ENCODE measurements at regions not wholly inside any gene's neighbourhood (a gene's known extent, or its start where the extent isn't known, plus 50 kb on each side); places are given as distances from the start of the nearest gene placed in this dataset.

DNA sequence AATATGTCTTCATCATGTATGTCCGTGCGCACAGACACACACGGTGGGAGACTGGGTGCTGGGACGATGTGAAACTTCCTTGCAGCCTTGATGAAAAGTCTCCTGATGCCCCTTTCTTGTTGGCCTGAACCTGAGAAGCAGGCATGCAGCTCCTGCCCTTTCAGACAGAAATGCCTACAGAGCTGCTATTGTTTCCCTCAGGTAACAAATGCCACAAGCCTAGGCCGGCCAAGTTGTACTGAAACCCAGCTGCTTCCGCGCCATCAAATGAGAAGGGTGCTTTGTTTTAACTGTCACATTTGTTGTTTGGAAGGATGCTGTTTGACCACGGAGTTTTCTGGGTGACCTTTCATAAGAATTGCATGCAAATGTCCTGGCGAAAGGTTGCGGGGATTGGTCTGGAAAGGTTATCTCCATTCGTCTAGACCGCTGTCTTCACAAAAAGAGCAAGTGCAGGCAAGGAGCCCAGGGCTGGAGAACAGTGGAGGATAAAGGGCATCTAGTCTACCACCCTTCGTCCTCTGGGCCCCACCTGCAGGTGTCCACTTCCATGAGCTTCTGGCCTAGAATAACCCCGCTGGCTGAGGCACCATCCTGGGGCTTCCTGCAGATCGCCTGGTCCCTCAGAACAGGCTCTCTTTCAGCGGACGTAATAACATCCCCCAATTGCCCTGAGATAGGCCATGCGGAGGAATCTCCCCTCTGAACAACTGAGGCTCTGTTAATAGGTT lies 197.2 kb downstream of the SEMA6A start:
- Histone ChIP-seq H3K4me3 (ENCODE audit: low read depth in 2 of 2, low read length in 1 of 2) (no peak overlapping the region), H3F3A (replicated peaks; ENCODE audit: insufficient read depth) (no peaks in the 10 kb centered on the region), H2AFZ (ENCODE audit: low read depth) (no peak overlapping the region), H3K9me2 (no peaks in the 10 kb centered on the region), H3K4me2 (no peak overlapping the region), H3K4me1 (ENCODE audit: control insufficient read depth in 1 of 2, insufficient read depth in 2 of 2, low read depth in 1 of 2, low read length in 1 of 2) (peaks cover 0 to 13% of the 10 kb centered on the region in 2 experiments; a peak in 1 of 4 replicates), H3K27ac (ENCODE audit: low read depth in 2 of 2, low read length in 1 of 2) (no peak overlapping the region), H3K27me3 (ENCODE audit: insufficient read depth) (no peaks in the 10 kb centered on the region), H3K79me2 (ENCODE audit: insufficient read depth) (no peaks in the 10 kb centered on the region), H3K9me3 (no peaks in the 10 kb centered on the region), H3K36me3 (replicated peaks in 1 of 2; ENCODE audit: control insufficient read depth in 1 of 2, insufficient read depth in 2 of 2, low read length in 1 of 2) (no peaks in the 10 kb centered on the region), H3K9ac (no peak overlapping the region), H4K20me1 (ENCODE audit: insufficient read depth) (no peaks in the 10 kb centered on the region)
- WGBS (ENCODE audit: low lambda C conversion rate): 82% methylated on average over 16 of the region's 18 CpGs
- ChIA-PET CTCF (no interaction called here), POLR2A (no interaction called here)
- no peak for TF ChIP-seq RXRA (IDR thresholded peaks at IDR 0.05; ENCODE audit: borderline replicate concordance, low read depth)
- no peak for TF ChIP-seq TCF12 (IDR thresholded peaks at IDR 0.05)
- no peak for TF ChIP-seq GATA2 (CRISPR knock-in tag; IDR thresholded peaks at IDR 0.05)
- TF ChIP-seq MEF2A (IDR thresholded peaks at IDR 0.05; ENCODE audit: borderline replicate concordance, low read depth): no peak
- no peak for TF ChIP-seq FOXM1 (IDR thresholded peaks at IDR 0.05; ENCODE audit: low read depth)
- no peak for TF ChIP-seq MXI1 (IDR thresholded peaks at IDR 0.05; ENCODE audit: low read depth, low read length)
- no peak for TF ChIP-seq NRF1 (IDR thresholded peaks at IDR 0.05; ENCODE audit: low read depth, low read length)
- no peak for TF ChIP-seq EZH2phosphoT487 (IDR thresholded peaks at IDR 0.05; ENCODE audit: borderline replicate concordance, low read depth)
- TF ChIP-seq YY1 (IDR thresholded peaks at IDR 0.05; ENCODE audit: low read depth): no peak
- no peak for DNase-seq

DNA sequence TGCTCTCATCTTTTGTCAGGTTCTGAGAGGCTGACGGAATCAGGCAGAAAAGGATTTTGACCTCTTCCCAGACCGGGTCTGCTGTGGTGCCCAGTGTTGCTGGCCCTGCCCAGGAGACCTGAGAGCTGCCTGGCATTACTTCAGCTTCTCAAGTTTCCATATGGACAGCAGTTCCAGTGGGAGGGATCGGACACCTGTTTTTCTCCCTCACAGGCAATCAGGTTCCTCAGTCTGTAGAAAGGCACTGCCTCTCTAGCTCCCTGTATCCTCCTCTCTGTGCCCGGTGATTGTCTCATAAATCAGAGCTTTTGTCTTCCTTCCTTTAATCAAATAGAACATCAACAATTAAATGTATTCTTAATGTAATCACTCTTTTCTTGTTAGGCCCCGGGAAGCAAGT lies 198.7 kb downstream of the SEMA6A start:
- H3K9ac ChIP-seq: no peak overlapping the region
- H3K79me2 ChIP-seq (ENCODE audit: insufficient read depth): no peaks in the 10 kb centered on the region
- ChIA-PET CTCF (interaction anchor here (0.9 to 1.0 kb wide), 2 partner anchors 13 to 57 kb away, joined by 3 to 4 read pairs; no protein-coding TSS in a partner anchor), POLR2A (no interaction called here)
- no peaks in the 10 kb centered on the region for H3K9me2 ChIP-seq
- no peaks in the 10 kb centered on the region for H3K27me3 ChIP-seq (ENCODE audit: insufficient read depth)
- peaks cover 0 to 13% of the 10 kb centered on the region in 2 experiments; a peak in 1 of 4 replicates for H3K4me1 ChIP-seq (ENCODE audit: control insufficient read depth in 1 of 2, insufficient read depth in 2 of 2, low read depth in 1 of 2, low read length in 1 of 2)
- no peaks in the 10 kb centered on the region for H3F3A ChIP-seq (replicated peaks; ENCODE audit: insufficient read depth)
- no peak overlapping the region for H3K4me2 ChIP-seq
- H3K27ac ChIP-seq (ENCODE audit: low read depth in 2 of 2, low read length in 1 of 2): no peak overlapping the region
- no peak overlapping the region for H3K4me3 ChIP-seq (ENCODE audit: low read depth in 2 of 2, low read length in 1 of 2)
- H3K36me3 ChIP-seq (replicated peaks in 1 of 2; ENCODE audit: control insufficient read depth in 1 of 2, insufficient read depth in 2 of 2, low read length in 1 of 2): no peaks in the 10 kb centered on the region
- WGBS (ENCODE audit: low lambda C conversion rate): 66% methylated on average over 5 of the region's 5 CpGs
- H2AFZ ChIP-seq (ENCODE audit: low read depth): no peak overlapping the region
- H4K20me1 ChIP-seq (ENCODE audit: insufficient read depth): no peaks in the 10 kb centered on the region
- H3K9me3 ChIP-seq: no peaks in the 10 kb centered on the region
- TF ChIP-seq RFX5 (IDR thresholded peaks at IDR 0.05; ENCODE audit: low read length): no peak
- TF ChIP-seq EP300 (IDR thresholded peaks at IDR 0.05; ENCODE audit: borderline replicate concordance in 1 of 2, low read depth in 1 of 2, low read length in 1 of 2): no peak
- DNase-seq: no peak

DNA sequence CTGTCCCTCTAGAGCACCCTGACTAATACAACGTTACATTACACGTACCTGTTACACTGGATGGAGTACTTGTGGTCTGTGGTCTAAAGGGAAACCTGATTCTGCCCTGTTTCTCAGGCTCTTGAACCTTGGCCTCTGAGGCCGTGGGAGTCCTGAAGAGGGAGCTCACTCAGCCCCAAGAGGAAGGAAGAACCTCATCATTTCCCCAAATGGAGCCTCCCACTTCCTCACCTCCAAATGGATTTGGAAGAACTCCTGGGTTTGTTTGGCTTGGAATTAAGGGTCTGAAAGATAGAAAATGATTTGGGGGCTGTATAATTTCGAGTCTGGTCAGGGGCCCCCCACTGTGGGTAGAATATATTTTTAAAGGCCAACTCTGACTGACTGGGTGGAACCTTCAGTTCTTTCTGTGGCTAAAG lies 200.2 kb downstream of the SEMA6A start:
- POLR2A ChIA-PET: no interaction called here
- peaks cover 0 to 13% of the 10 kb centered on the region in 2 experiments; a peak in 1 of 4 replicates for H3K4me1 ChIP-seq (ENCODE audit: control insufficient read depth in 1 of 2, insufficient read depth in 2 of 2, low read depth in 1 of 2, low read length in 1 of 2)
- no peak overlapping the region for H3K4me2 ChIP-seq
- H3K9me2 ChIP-seq: no peaks in the 10 kb centered on the region
- H3K27me3 ChIP-seq (ENCODE audit: insufficient read depth): no peaks in the 10 kb centered on the region
- no peaks in the 10 kb centered on the region for H3F3A ChIP-seq (replicated peaks; ENCODE audit: insufficient read depth)
- 70% methylated on average over 4 of the region's 4 CpGs for WGBS (ENCODE audit: low lambda C conversion rate)
- no peak overlapping the region for H3K9ac ChIP-seq
- DNase-seq: no peak
- CTCF ChIA-PET: no interaction called here
- H3K36me3 ChIP-seq (replicated peaks in 1 of 2; ENCODE audit: control insufficient read depth in 1 of 2, insufficient read depth in 2 of 2, low read length in 1 of 2): no peaks in the 10 kb centered on the region
- H4K20me1 ChIP-seq (ENCODE audit: insufficient read depth): no peaks in the 10 kb centered on the region
- no peak overlapping the region for H3K4me3 ChIP-seq (ENCODE audit: low read depth in 2 of 2, low read length in 1 of 2)
- no peak overlapping the region for H2AFZ ChIP-seq (ENCODE audit: low read depth)
- no peaks in the 10 kb centered on the region for H3K9me3 ChIP-seq
- H3K79me2 ChIP-seq (ENCODE audit: insufficient read depth): no peaks in the 10 kb centered on the region
- H3K27ac ChIP-seq (ENCODE audit: low read depth in 2 of 2, low read length in 1 of 2): no peak overlapping the region
- TF ChIP-seq, protein P1, sequence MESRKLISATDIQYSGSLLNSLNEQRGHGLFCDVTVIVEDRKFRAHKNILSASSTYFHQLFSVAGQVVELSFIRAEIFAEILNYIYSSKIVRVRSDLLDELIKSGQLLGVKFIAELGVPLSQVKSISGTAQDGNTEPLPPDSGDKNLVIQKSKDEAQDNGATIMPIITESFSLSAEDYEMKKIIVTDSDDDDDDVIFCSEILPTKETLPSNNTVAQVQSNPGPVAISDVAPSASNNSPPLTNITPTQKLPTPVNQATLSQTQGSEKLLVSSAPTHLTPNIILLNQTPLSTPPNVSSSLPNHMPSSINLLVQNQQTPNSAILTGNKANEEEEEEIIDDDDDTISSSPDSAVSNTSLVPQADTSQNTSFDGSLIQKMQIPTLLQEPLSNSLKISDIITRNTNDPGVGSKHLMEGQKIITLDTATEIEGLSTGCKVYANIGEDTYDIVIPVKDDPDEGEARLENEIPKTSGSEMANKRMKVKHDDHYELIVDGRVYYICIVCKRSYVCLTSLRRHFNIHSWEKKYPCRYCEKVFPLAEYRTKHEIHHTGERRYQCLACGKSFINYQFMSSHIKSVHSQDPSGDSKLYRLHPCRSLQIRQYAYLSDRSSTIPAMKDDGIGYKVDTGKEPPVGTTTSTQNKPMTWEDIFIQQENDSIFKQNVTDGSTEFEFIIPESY (IDR thresholded peaks at IDR 0.05; ENCODE audit: borderline replicate concordance, low read depth): no peak
- no peak for TF ChIP-seq EP300 (IDR thresholded peaks at IDR 0.05; ENCODE audit: borderline replicate concordance in 1 of 2, low read depth in 1 of 2, low read length in 1 of 2)
- TF ChIP-seq ELF1 (IDR thresholded peaks at IDR 0.05): no peak
- TF ChIP-seq POLR2AphosphoS5 (IDR thresholded peaks at IDR 0.05; ENCODE audit: low read depth, low read length): no peak
- no peak for TF ChIP-seq FOSL2 (IDR thresholded peaks at IDR 0.05; ENCODE audit: borderline replicate concordance, low read depth)
- TF ChIP-seq, protein P2, sequence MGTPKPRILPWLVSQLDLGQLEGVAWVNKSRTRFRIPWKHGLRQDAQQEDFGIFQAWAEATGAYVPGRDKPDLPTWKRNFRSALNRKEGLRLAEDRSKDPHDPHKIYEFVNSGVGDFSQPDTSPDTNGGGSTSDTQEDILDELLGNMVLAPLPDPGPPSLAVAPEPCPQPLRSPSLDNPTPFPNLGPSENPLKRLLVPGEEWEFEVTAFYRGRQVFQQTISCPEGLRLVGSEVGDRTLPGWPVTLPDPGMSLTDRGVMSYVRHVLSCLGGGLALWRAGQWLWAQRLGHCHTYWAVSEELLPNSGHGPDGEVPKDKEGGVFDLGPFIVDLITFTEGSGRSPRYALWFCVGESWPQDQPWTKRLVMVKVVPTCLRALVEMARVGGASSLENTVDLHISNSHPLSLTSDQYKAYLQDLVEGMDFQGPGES (IDR thresholded peaks at IDR 0.05; ENCODE audit: low read depth, low read length): no peak

Measured in SK-N-SH (cell line).